DOHH2 (cell line): ENCODE measurements at regions not wholly inside any gene's neighbourhood (a gene's known extent, or its start where the extent isn't known, plus 50 kb on each side); places are given as distances from the start of the nearest gene placed in this dataset.

ENCODE experiments used
- CTCF ChIP-seq: fragments of 200-600 bp; sonication (generic); IDR thresholded peaks from one replicate; pipeline ENCODE4 v1.5.1; 2014; ENCODE audit warnings: antibody characterized with exemption, mild to moderate bottlenecking, low read depth, low read length; ENCODE audit not compliant: poor library complexity, severe bottlenecking
- EZH2phosphoT487 ChIP-seq: fragments of 200-600 bp; sonication (generic); IDR thresholded peaks from 2 replicates; pipeline ENCODE4 v1.6.1; 2017; ENCODE audit warnings: borderline replicate concordance, mild to moderate bottlenecking, antibody characterized with exemption, low read length, moderate library complexity, mixed read lengths

GRCh38 chr14:98551028-98551427 lies 721.0 kb downstream of the BCL11B start:
- TF ChIP-seq CTCF (no peak), EZH2phosphoT487 (no peak)
